GM21526 (cell line): ENCODE measurements at regions not wholly inside any gene's neighbourhood (a gene's known extent, or its start where the extent isn't known, plus 50 kb on each side); places are given as distances from the start of the nearest gene placed in this dataset.
"Not testable (repeated sequence)": the region's sequence is repeated elsewhere in the genome, so short reads cannot be mapped to it uniquely, and the experiment has no call there.

Source experiments
- ATAC-seq: cut with Tn5 transposase; IDR thresholded peaks from one replicate; pipeline ENCODE4 v1.9.1; 2021; ENCODE audit warnings: moderate library complexity; ENCODE audit not compliant: unreplicated experiment, low FRiP score

DNA sequence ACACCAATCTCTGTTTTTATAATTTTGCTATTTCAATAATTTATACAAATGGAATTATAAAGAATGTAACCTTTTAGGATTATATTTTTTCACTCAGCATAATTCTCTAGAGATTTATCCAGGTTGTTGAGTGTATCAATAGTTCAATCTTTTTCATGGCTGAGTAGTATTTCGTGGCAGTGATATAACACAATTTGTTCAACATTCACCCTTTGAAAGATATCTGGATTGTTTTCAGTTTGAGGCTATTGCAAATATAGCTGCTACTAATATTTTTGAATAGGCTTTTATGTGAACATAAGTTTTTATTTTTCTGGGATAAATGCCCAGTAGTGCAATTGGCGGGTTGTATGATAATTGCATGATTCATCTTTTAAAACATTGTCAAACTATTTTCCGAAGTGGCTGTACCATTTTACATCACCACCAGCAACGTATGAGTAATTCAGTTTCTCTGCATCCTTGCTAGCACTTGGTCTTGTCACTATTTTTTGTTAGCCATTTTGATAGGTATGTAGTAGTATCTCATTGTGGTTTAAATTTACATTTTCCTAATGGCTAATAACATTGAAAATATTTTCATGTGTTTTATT lies 55.6 kb upstream of the ABCD3 start:
- no peak for ATAC-seq

- ATAC-seq = no peak
Observed at GRCh38 chr1:94358630-94359599, 59.3 kb upstream of the ABCD3 start.

- no peak for ATAC-seq
Observed at GRCh38 chr1:94357661-94358060, 60.5 kb upstream of the ABCD3 start.

- ATAC-seq = no peak
Observed at GRCh38 chr1:94355485-94355980, 62.7 kb upstream of the ABCD3 start.

GRCh38 chr1:94351481-94351880 lies 66.7 kb upstream of the ABCD3 start:
- no peak for ATAC-seq

DNA sequence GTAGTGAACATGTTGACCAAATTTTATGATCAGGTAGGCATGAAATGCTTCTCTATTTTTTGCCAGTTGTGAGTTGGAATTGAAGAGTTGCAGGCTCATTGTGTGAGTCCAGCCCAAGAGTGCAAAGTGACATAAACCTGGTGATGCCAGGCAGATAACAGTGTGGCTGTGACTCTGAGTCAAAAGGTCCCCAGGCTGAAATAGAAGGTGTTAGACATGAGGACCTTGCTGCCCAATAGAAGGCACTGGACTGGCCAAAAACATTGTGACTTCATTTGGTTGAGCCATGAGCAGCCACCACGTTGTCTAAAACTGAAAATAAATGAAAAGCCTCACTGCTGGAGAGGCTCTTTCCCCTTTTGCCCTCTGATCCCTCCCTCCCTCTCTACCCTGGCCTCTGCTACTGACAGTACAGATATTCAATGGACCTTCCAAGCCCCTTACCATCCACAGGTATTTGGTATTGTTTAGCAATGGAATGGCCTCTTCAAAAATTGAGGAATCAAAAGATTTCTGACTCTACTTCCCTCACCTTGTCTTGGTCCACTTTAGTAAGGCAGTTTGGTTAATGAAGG lies 67.8 kb upstream of the ABCD3 start:
- ATAC-seq = no peak

DNA sequence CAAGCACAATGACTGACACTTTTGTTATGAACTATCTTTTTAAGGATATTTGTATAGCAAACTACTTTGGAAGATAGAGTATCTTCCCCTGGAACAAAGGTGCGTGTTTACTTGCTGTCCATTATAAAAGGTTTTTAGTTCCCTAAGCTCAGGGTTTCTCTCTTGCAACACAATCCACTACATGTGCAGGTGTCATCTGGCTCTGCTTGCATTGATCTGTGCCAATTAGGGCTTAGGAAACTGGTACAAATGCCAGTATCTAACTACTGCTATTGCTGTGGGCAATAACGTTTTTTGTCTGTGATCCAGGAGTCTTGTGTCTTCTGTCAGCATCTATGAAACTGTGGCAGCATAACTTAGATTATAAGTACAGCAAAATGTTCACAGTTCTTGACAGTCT lies 68.3 kb upstream of the ABCD3 start:
- ATAC-seq = no peak

DNA sequence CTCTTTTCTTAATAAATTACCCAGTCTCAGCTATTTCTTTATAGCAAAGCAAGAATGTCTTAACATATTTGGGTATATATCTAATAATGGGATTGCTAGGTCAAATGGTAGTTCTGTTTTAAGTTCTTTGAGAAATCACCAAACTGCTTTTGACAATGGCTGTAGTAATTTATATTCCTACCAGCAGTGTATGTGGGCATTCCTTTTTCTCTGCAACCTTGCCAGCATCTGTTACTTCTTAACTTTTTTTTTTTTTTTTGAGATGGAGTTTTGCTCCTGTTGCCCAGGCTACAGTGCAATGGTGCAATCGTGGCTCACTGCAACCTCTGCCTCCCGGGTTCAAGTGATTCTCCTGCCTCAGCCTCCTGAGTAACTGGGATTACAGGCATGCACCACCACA lies 69.8 kb upstream of the ABCD3 start:
- not testable (repeated sequence) for ATAC-seq

GRCh38 chr1:94345148-94345721 lies 73.0 kb upstream of the ABCD3 start:
- no peak for ATAC-seq

DNA sequence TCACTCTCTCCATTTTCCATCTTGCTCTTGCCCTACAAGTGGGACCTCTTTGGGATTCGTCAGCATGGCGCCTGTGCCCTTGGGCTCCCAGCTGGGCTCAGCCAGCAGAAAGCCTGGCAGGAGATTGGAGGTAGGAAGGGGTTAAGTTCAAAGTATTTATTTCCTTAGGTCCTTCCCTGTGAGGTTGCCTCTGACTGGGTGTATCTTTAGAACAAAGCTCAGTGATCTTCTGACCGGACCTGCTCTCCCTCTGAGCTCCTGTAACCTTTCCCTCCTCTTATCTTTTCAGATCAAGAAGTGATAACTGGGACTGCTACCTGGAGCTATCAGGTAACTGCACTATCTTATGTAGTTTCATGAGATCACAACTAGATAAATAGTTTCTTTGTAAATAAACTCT lies 75.8 kb upstream of the ABCD3 start:
- ATAC-seq = no peak

DNA sequence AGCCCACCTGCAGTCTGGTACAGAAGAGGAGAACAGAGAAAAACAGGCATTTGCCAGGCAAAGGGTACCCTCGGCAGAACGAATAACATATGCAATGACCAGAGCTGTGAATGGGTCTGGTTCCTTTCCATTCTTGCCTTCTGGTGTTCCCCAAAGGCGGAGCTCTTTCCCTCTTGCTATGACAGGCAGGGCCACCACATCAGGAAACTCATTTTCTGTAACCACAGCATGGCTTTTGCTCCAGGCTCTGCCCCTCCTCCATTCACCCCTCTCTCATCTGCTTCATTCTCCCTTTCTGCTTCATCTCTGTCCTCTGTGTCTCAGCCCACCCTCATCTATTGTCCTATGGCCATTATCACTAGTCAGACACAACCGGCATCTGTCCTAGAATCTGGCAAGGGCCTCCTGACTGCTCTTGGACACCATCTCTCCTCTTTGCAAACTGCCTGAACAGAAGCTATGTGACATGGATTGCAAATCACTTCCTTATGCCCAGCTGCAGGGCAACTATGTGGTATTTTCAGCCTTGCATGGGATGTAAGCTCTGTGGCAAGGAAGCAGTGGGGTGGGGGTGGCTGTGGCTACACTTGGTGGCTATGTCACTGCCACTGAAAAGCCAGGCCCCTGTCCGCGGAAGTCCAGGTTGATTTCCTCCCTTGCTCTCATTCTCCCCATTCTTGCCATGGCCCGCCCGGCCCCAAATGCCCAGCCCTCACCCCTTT lies 78.8 kb upstream of the ABCD3 start:
- no peak for ATAC-seq

DNA sequence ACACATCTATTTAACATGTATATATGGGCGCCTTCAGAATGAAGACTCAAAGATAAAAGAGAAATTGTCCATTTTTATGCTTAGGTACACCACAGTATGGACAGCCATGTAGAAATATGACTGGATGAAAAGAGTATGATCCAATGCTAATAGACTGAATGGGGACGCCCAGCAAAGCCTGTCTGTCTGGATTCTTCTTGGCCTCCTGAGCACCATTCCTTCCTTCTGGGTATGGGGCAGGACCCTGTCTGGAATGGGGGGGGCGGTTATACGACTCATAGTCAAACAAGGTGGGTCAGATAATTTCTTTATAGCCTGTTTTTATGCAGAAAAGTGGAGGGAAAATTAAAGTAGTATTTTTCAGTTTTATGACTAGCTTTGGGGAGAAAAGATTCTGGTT lies 81.2 kb upstream of the ABCD3 start:
- ATAC-seq = no peak

DNA sequence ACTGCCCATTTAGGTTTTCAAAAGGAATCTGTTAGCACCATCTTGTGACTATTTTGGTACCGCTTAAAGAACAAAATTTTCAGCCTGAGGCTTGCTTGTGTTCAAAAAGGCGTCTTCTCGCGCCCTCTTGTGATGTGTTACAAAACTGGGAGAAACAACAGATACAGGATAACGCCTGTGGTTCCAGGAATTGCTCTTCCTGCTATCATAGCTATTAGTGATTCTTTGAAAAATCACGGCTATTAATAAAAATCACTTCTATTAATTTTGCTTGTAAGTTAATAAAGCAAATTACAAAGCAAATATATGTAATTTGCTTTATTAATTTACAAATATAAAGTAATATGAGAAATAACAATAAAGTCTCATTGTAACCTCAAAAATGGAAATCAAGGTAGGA lies 82.2 kb upstream of the ABCD3 start:
- peak; percentile 52 for ATAC-seq

GRCh38 chr1:94335447-94335846 lies 82.7 kb upstream of the ABCD3 start:
- ATAC-seq = no peak

GRCh38 chr1:94334764-94335163 lies 83.4 kb upstream of the ABCD3 start:
- ATAC-seq = peak; percentile 50

- no peak for ATAC-seq
Observed at GRCh38 chr1:94332952-94333351, 85.2 kb upstream of the ABCD3 start.

GRCh38 chr1:94332516-94332915 lies 85.7 kb upstream of the ABCD3 start:
- no peak for ATAC-seq

DNA sequence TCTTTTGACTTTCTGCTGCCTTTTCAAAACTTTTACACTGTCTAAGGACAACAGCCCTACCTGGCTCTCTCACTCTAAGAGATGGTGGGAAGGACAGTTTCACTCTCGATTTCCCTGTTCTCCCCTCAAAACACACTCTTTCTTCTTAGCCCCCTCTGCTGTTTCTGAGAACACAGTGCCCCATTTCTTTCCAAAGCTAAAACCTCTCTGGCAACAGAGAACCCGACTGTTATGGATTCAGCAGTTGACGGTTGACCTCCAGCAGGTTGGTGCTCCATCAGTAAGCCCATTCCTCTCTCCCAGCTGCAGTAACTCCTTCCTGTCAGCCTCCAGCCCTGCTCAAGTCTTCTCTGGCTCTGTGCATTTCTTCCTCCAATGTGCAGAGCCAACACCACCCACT lies 88.2 kb upstream of the ABCD3 start:
- ATAC-seq = no peak

DNA sequence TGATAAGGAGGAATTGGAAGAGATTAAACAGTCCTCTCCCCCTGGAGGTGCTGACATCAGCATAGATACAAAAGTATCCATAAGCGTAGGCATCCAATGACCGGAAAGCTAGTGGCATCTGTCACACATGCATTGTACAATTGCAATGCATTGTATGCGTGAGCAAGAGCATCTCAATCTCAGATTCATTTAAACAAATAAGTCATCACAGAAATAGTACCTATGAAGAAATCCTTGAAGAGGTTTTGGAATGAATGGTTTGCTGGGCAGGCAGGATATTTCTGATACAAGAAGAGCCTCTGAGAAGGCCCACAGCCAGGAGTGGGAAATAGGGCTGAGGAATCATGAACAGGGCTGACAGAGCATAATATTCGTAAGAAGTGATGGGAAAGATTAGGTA lies 88.9 kb upstream of the ABCD3 start:
- no peak for ATAC-seq

GRCh38 chr1:94327001-94327690 lies 89.8 kb upstream of the ARHGAP29 start:
- no peak for ATAC-seq
